Osteoblast (primary cell): ENCODE measurements at regions not wholly inside any gene's neighbourhood (a gene's known extent, or its start where the extent isn't known, plus 50 kb on each side); places are given as distances from the start of the nearest gene placed in this dataset.

ENCODE experiments used
- DNase-seq: peaks from one replicate; pipeline ENCODE4 v3.0.0; 2011; ENCODE audit warnings: low spot score, mixed read lengths; ENCODE audit not compliant: insufficient read length; ENCODE audit errors: missing footprints
- H2AFZ ChIP-seq: 2 replicates; pipeline ENCODE4 v1.6.0; 2011; ENCODE audit warnings: mild to moderate bottlenecking, low read length
- H3K27ac ChIP-seq: 2 replicates; pipeline ENCODE4 v1.5.1; 2011; ENCODE audit warnings: mild to moderate bottlenecking, low read depth, low read length, moderate library complexity
- H3K27me3 ChIP-seq: 2 replicates; pipeline ENCODE4 v1.6.0; 2012; ENCODE audit warnings: mild to moderate bottlenecking, control low read depth, inconsistent platforms, low read length, moderate library complexity; ENCODE audit not compliant: insufficient read depth
- H3K36me3 ChIP-seq: 2 replicates; pipeline ENCODE4 v1.5.1; 2011; ENCODE audit warnings: mild to moderate bottlenecking, low read length, control low read depth, moderate library complexity; ENCODE audit not compliant: insufficient read depth
- H3K4me1 ChIP-seq: 2 replicates; pipeline ENCODE4 v1.5.1; 2011; ENCODE audit warnings: mild to moderate bottlenecking, low read length, control low read depth, moderate library complexity; ENCODE audit not compliant: insufficient read depth
- H3K4me2 ChIP-seq: 2 replicates; pipeline ENCODE4 v1.6.0; 2011; ENCODE audit warnings: mild to moderate bottlenecking, low read length; ENCODE audit not compliant: insufficient read depth
- H3K4me3 ChIP-seq: fragments of 200-600 bp; sonication (generic); 3 replicates; pipeline ENCODE4 v1.5.1; 2012; ENCODE audit warnings: mild to moderate bottlenecking, low read length, inconsistent platforms; ENCODE audit not compliant: insufficient read depth
- H3K79me2 ChIP-seq: 2 replicates; pipeline ENCODE4 v1.6.0; 2012; ENCODE audit warnings: mild to moderate bottlenecking, low read length, control low read depth, inconsistent platforms; ENCODE audit not compliant: insufficient read depth
- H3K9me3 ChIP-seq: 2 replicates; pipeline ENCODE4 v1.5.1; 2011; ENCODE audit warnings: low read depth, low read length, control low read depth
- H4K20me1 ChIP-seq: 2 replicates; pipeline ENCODE4 v1.6.0; 2012; ENCODE audit warnings: mild to moderate bottlenecking, low read length, control low read depth; ENCODE audit not compliant: insufficient read depth
- TF ChIP-seq, protein P1 (sequence below): IDR thresholded peaks from 2 replicates; pipeline ENCODE4 v1.5.1; 2011; ENCODE audit warnings: mild to moderate bottlenecking, low read depth, low read length, moderate library complexity; ENCODE audit errors: extremely low read depth

DNA sequence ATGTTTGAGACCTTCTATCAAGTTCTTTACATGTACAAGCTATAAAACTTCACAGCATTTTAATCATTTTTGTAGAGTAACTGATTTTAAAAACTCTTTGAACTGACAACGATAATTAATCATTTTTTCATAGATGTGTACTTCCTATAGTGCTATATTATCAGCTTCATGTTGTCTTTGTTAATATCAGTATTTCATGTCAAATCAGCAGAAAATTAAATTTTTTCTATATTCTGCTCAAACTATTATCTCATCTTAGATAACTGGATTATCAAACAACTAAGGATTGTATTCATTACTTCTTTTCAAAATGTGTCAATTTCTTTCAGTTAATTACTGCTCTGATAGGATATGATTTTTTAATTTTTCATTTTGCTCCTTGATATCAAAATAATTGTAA lies 214.6 kb upstream of the RGS18 start:
- Histone ChIP-seq H3K4me1 (no peaks in the 10 kb centered on the region), H3K79me2 (no peaks in the 10 kb centered on the region), H3K9me3 (no peaks in the 10 kb centered on the region), H4K20me1 (no peaks in the 10 kb centered on the region), H3K27ac (no peak overlapping the region), H3K27me3 (no peaks in the 10 kb centered on the region), H3K4me2 (no peak overlapping the region), H3K4me3 (no peak overlapping the region), H3K36me3 (no peaks in the 10 kb centered on the region), H2AFZ (no peak overlapping the region)
- no peak for DNase-seq
- TF ChIP-seq, protein P1, sequence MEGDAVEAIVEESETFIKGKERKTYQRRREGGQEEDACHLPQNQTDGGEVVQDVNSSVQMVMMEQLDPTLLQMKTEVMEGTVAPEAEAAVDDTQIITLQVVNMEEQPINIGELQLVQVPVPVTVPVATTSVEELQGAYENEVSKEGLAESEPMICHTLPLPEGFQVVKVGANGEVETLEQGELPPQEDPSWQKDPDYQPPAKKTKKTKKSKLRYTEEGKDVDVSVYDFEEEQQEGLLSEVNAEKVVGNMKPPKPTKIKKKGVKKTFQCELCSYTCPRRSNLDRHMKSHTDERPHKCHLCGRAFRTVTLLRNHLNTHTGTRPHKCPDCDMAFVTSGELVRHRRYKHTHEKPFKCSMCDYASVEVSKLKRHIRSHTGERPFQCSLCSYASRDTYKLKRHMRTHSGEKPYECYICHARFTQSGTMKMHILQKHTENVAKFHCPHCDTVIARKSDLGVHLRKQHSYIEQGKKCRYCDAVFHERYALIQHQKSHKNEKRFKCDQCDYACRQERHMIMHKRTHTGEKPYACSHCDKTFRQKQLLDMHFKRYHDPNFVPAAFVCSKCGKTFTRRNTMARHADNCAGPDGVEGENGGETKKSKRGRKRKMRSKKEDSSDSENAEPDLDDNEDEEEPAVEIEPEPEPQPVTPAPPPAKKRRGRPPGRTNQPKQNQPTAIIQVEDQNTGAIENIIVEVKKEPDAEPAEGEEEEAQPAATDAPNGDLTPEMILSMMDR: no peak

DNA sequence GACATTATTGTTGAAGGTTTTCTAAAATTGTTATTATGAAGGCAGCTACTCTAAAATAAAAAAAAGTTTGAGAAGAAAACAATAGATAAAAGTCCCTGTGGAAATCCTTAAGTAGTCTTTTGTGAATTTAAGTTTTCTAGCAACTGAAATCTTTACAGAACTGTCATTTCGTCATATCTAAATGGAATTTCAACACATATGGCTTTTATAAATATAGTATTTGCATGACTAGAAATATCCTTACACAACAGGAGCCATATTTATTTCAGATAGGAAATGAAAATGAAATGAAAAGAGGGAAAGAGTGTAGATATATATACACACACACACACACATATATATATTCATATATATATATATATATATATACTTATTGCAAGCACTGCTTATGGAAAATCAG lies 204.7 kb upstream of the RGS18 start:
- Histone ChIP-seq H3K4me3 (no peak overlapping the region), H3K4me1 (no peaks in the 10 kb centered on the region), H3K27me3 (no peaks in the 10 kb centered on the region), H3K27ac (no peak overlapping the region), H3K36me3 (no peaks in the 10 kb centered on the region), H3K4me2 (no peak overlapping the region), H2AFZ (no peak overlapping the region), H4K20me1 (no peaks in the 10 kb centered on the region), H3K9me3 (no peaks in the 10 kb centered on the region), H3K79me2 (no peaks in the 10 kb centered on the region)
- TF ChIP-seq, protein P1: no peak
- DNase-seq: no peak

DNA sequence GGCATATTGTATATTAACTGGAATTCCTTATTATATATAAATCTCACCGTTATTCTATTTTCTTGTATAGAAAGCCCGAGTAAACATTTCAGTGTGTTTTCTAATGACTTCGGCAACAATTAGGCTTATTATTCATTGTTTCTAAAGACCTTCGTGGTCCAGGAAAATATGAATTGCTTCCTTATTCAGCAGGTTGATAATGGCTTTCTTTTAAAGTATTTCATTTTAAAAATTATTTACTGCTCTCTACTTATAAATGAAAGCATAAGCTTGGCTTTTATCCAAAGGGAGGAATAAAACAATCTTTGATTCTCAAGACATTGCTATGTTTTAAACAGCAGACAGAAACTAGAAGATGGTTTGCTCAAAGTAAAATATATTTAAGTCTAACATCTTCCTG lies 198.4 kb upstream of the RGS18 start:
- H2AFZ ChIP-seq: no peak overlapping the region
- H4K20me1 ChIP-seq: no peaks in the 10 kb centered on the region
- no peak overlapping the region for H3K27ac ChIP-seq
- no peak for DNase-seq
- no peaks in the 10 kb centered on the region for H3K79me2 ChIP-seq
- H3K4me1 ChIP-seq: no peaks in the 10 kb centered on the region
- H3K4me3 ChIP-seq: no peak overlapping the region
- no peak overlapping the region for H3K4me2 ChIP-seq
- no peaks in the 10 kb centered on the region for H3K27me3 ChIP-seq
- no peaks in the 10 kb centered on the region for H3K9me3 ChIP-seq
- no peaks in the 10 kb centered on the region for H3K36me3 ChIP-seq
- TF ChIP-seq, protein P1: no peak

DNA sequence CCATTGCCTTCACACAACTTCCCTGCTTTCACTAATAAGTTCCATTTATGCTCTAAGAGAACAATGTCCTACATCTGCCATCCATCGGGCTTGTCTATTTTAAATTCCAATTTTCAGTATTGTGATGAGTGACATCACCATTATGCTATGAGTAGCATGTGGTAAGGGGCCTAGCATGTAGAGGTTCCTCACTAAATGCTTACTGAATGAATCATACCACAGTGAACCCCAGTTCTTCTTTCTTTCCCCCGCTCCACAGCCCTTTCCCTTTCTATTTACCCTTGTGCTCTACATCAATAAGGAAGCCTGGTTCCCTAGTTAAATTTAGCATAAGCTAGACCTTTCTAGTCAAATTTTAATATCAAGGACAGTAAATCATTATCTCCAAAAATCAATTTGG lies 195.0 kb upstream of the RGS18 start:
- Histone ChIP-seq H3K27ac (no peak overlapping the region), H3K79me2 (no peaks in the 10 kb centered on the region), H3K4me2 (no peak overlapping the region), H3K36me3 (no peaks in the 10 kb centered on the region), H3K9me3 (no peaks in the 10 kb centered on the region), H3K4me3 (no peak overlapping the region), H3K4me1 (no peaks in the 10 kb centered on the region), H2AFZ (no peak overlapping the region), H3K27me3 (no peaks in the 10 kb centered on the region), H4K20me1 (no peaks in the 10 kb centered on the region)
- TF ChIP-seq, protein P1: no peak
- no peak for DNase-seq
